Esophagus (tissue), 2 donors: ENCODE measurements at regions not wholly inside any gene's neighbourhood (a gene's known extent, or its start where the extent isn't known, plus 50 kb on each side); places are given as distances from the start of the nearest gene placed in this dataset.
"Not testable (repeated sequence)": the region's sequence is repeated elsewhere in the genome, so short reads cannot be mapped to it uniquely, and the experiment has no call there.

Source experiments
- H3K27ac ChIP-seq, 2 donors: one replicate each; pipeline ENCODE4 v1.5.1; 2013; ENCODE audit warnings: low read depth in 2 of 2, mild to moderate bottlenecking in 2 of 2, inconsistent platforms in 1 of 2, low read length in 1 of 2, moderate library complexity in 1 of 2
- H3K27me3 ChIP-seq, 2 donors: one replicate each; pipeline ENCODE4 v1.6.1; 2013; ENCODE audit warnings: low read length in 2 of 2, control low read depth in 1 of 2, mild to moderate bottlenecking in 1 of 2; ENCODE audit not compliant: insufficient read depth in 2 of 2, control insufficient read depth in 1 of 2
- H3K36me3 ChIP-seq, 2 donors: one replicate each; pipeline ENCODE4 v1.6.1; 2013; ENCODE audit warnings: low read length in 1 of 2; ENCODE audit not compliant: control insufficient read depth in 2 of 2, insufficient read depth in 2 of 2
- H3K4me1 ChIP-seq, 2 donors: one replicate each; pipeline ENCODE4 v1.6.1; 2013; ENCODE audit warnings: low read length in 1 of 2; ENCODE audit not compliant: control insufficient read depth in 2 of 2, insufficient read depth in 2 of 2
- H3K4me3 ChIP-seq, 2 donors: one replicate each; pipeline ENCODE4 v1.5.1; 2013; ENCODE audit warnings: low read length in 2 of 2, mild to moderate bottlenecking in 2 of 2, low read depth in 1 of 2, moderate library complexity in 1 of 2
- H3K9me3 ChIP-seq, 2 donors: one replicate each; pipeline ENCODE4 v1.6.1; 2013; ENCODE audit warnings: mild to moderate bottlenecking in 2 of 2, low read depth in 1 of 2, low read length in 1 of 2, moderate library complexity in 1 of 2; ENCODE audit not compliant: control insufficient read depth in 2 of 2, insufficient read depth in 1 of 2
- WGBS, 2 donors: extraction: QIAGEN DNeasy Blood & Tissue Kit; methylation state at CpG; one replicate each; pipeline ENCODE4 v1.1.7; 2013; 5-methylcytosine and 5-hydroxymethylcytosine counted together
- donor health status: healthy with polysubstance abuse.
- donor health status: Bipolar disorder and iron deficiency.

DNA sequence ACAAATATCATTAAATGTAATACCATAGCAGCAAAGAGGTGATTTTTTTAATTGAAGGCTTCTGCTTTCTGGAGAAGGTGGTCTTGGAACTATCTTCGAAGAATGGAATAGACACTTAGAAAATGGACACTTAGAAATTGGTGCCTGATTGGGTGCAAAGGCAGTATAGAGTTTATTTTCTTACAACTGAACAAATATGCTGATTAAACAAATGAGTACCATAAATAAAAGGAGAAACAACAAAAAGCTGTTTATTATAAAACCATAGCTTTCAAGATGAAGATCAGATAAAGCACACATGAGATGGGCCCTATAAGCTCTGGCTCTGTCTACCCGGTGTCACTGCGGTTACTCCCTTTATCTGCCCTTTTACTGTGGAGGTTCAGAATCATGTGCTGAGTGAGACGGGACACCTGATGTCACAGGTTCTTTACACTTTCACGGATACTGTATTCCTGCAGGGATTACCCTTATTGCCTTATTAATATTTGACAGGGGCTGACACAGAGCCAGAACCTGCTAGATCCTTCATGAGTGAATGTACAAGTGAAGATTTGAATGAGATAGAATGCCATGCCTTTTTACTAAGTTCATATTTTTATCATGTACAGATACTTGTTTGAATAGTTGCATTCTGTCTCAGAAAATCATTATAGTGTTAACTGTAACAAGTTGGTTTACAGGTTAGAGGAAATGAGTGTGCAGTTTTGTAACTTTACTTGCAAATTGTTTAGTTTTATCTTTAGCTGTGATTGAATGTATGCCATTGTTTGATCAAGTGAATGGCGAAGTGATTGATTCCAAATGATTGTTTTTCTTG, 477.5 kb upstream of the RGS6 start:
- no peaks in the 10 kb centered on the region for H3K36me3 ChIP-seq
- WGBS, 2 donors = 67 to 72% methylated on average over 6 of the region's 6 CpGs
- H3K4me1 ChIP-seq = no peaks in the 10 kb centered on the region
- H3K4me3 ChIP-seq = no peak overlapping the region
- no peak overlapping the region for H3K27ac ChIP-seq
- no peaks in the 10 kb centered on the region for H3K9me3 ChIP-seq
- no peaks in the 10 kb centered on the region for H3K27me3 ChIP-seq

- Histone ChIP-seq H3K36me3 (no peaks in the 10 kb centered on the region), H3K27ac (no peak overlapping the region), H3K4me1 (no peaks in the 10 kb centered on the region), H3K4me3 (no peak overlapping the region), H3K9me3 (no peaks in the 10 kb centered on the region), H3K27me3 (no peaks in the 10 kb centered on the region)
- 76 to 85% methylated on average over 6 of the region's 6 CpGs for WGBS, 2 donors
Measured at GRCh38 chr14:71460091-71460490, 472.1 kb upstream of the RGS6 start.

DNA sequence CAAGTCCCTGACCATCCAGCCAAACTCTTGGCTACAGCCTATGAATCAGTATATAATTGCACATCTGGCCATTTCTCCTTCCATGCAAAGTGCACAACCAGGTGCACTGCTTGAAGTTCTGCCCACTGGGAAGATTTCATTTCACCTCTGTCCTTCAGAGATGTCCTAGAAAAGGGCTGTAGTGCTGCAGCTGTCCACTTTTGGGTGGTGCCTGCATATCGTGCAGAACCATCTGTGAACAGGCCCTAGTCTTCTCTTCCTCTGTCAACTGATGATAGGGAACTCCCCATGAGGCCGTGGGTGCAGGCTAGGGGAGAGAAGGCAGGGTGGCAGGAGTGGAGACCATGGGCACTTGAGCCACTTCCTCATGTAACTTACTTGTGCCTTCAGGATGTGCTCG, 470.6 kb upstream of the RGS6 start:
- H3K27me3 ChIP-seq, H3K4me1 ChIP-seq, H3K9me3 ChIP-seq, H3K27ac ChIP-seq, H3K4me3 ChIP-seq, H3K36me3 ChIP-seq: not testable (repeated sequence)
- 85 to 93% methylated on average over 2 to 3 of the region's 3 CpGs for WGBS, 2 donors

- no peaks in the 10 kb centered on the region for H3K36me3 ChIP-seq
- H3K9me3 ChIP-seq = no peaks in the 10 kb centered on the region
- no peak overlapping the region for H3K27ac ChIP-seq
- H3K4me3 ChIP-seq = no peak overlapping the region
- no peaks in the 10 kb centered on the region for H3K4me1 ChIP-seq
- no peaks in the 10 kb centered on the region for H3K27me3 ChIP-seq
Measured at GRCh38 chr14:71463807-71464206, 468.4 kb upstream of the RGS6 start.

GRCh38 chr14:71464840-71465239, 467.4 kb upstream of the RGS6 start:
- H3K9me3 ChIP-seq = no peaks in the 10 kb centered on the region
- no peak overlapping the region for H3K4me3 ChIP-seq
- H3K27me3 ChIP-seq = no peaks in the 10 kb centered on the region
- 98 to 99% methylated on average over 4 of the region's 4 CpGs for WGBS, 2 donors
- no peaks in the 10 kb centered on the region for H3K36me3 ChIP-seq
- H3K27ac ChIP-seq = no peak overlapping the region
- H3K4me1 ChIP-seq = no peaks in the 10 kb centered on the region

DNA sequence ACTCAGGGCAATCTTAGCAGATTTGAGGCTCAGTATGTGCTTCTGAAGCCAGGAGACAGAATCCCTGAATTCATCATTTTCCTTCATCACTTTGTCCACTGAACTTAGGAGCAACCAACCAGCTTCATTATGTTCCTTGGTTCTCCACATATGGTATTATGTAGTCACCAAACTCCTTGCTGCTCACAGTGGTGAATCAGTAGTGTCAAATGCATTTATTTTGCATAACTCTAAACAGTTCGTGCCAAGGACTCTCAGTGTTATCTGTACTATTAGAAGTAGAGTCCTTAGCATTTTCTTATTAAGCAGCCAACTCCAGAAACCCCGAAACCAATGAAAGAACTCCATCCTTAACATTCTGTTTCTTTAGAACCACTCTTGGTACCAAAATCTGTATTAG, 466.9 kb upstream of the RGS6 start:
- WGBS, 2 donors = 95% methylated on average over 2 of the region's 2 CpGs
- no peaks in the 10 kb centered on the region for H3K4me1 ChIP-seq
- no peaks in the 10 kb centered on the region for H3K36me3 ChIP-seq
- H3K9me3 ChIP-seq = no peaks in the 10 kb centered on the region
- no peak overlapping the region for H3K27ac ChIP-seq
- H3K27me3 ChIP-seq = no peaks in the 10 kb centered on the region
- H3K4me3 ChIP-seq = no peak overlapping the region

- Histone ChIP-seq H3K27me3 (no peaks in the 10 kb centered on the region), H3K4me1 (no peaks in the 10 kb centered on the region), H3K27ac (no peak overlapping the region), H3K9me3 (no peaks in the 10 kb centered on the region), H3K36me3 (no peaks in the 10 kb centered on the region), H3K4me3 (no peak overlapping the region)
- WGBS, 2 donors = 70 to 72% methylated on average over 3 of the region's 3 CpGs
Measured at GRCh38 chr14:71466251-71466650, 466.0 kb upstream of the RGS6 start.

GRCh38 chr14:71466946-71467345, 465.3 kb upstream of the RGS6 start:
- 70% methylated on average over 4 of the region's 4 CpGs for WGBS, 2 donors
- H3K9me3 ChIP-seq = no peaks in the 10 kb centered on the region
- no peaks in the 10 kb centered on the region for H3K27me3 ChIP-seq
- no peak overlapping the region for H3K27ac ChIP-seq
- H3K4me1 ChIP-seq = no peaks in the 10 kb centered on the region
- no peaks in the 10 kb centered on the region for H3K36me3 ChIP-seq
- no peak overlapping the region for H3K4me3 ChIP-seq

GRCh38 chr14:71467361-71467811, 464.8 kb upstream of the RGS6 start:
- Histone ChIP-seq H3K27ac (no peak overlapping the region), H3K27me3 (no peaks in the 10 kb centered on the region)
- 45 to 62% methylated on average over 3 of the region's 3 CpGs for WGBS, 2 donors

GRCh38 chr14:71468701-71469100, 463.5 kb upstream of the RGS6 start:
- Histone ChIP-seq H3K9me3 (no peaks in the 10 kb centered on the region), H3K36me3 (no peaks in the 10 kb centered on the region), H3K27ac (no peak overlapping the region), H3K4me3 (no peak overlapping the region), H3K4me1 (no peaks in the 10 kb centered on the region), H3K27me3 (no peaks in the 10 kb centered on the region)
- WGBS, 2 donors = 87 to 88% methylated on average over 1 of the region's 1 CpG

More at GRCh38 chr14:71467361-71467811, 464.8 kb upstream of the RGS6 start:
- Histone ChIP-seq H3K4me3 (no peak overlapping the region), H3K9me3 (no peaks in the 10 kb centered on the region), H3K4me1 (no peaks in the 10 kb centered on the region), H3K36me3 (no peaks in the 10 kb centered on the region)
